ENCODE measurements at regions not wholly inside any gene's neighbourhood (a gene's known extent, or its start where the extent isn't known, plus 50 kb on each side); places are given as distances from the start of the nearest gene placed in this dataset.

GRCh38 chr1:87224201-87224600 is 104.5 kb upstream of the LMO4 start:
- peak; percentile 97 for DNase-seq
- in situ Hi-C loops (cut with HindIII; ENCODE audit: low pct_ligation_motif_present, low sequenced_read_pairs), result no loop called here
- no peak for TF ChIP-seq CTCF (IDR thresholded peaks at IDR 0.05; ENCODE audit: low read depth, low read length, missing control alignments)
- no peaks in the 10 kb centered on the region for H3K27me3 ChIP-seq (replicated peaks)
- H3K36me3 ChIP-seq (replicated peaks), result no peaks in the 10 kb centered on the region
- H3K4me3 ChIP-seq (ENCODE audit: low read depth, low read length), result no peak overlapping the region
- H3K27ac ChIP-seq, result peak overlapping the region; percentile 85

- Histone ChIP-seq H3K27me3 (replicated peaks) (no peaks in the 10 kb centered on the region), H3K36me3 (replicated peaks) (no peaks in the 10 kb centered on the region), H3K4me3 (ENCODE audit: low read depth, low read length) (no peak overlapping the region), H3K27ac (peak overlapping the region; percentile 85)
- in situ Hi-C loops (cut with HindIII; ENCODE audit: low pct_ligation_motif_present, low sequenced_read_pairs), result no loop called here
- DNase-seq, result no peak
- TF ChIP-seq CTCF (IDR thresholded peaks at IDR 0.05; ENCODE audit: low read depth, low read length, missing control alignments), result no peak
These were observed 103.5 kb upstream of the LMO4 start for GRCh38 chr1:87225171-87225570.

GRCh38 chr1:87226341-87226760 is 102.3 kb upstream of the LMO4 start:
- Histone ChIP-seq H3K27me3 (replicated peaks) (no peaks in the 10 kb centered on the region), H3K36me3 (replicated peaks) (no peaks in the 10 kb centered on the region), H3K4me3 (ENCODE audit: low read depth, low read length) (peak overlapping the region; percentile 20), H3K27ac (peak overlapping the region; percentile 85)
- in situ Hi-C loops (cut with HindIII; ENCODE audit: low pct_ligation_motif_present, low sequenced_read_pairs), result no loop called here
- TF ChIP-seq CTCF (IDR thresholded peaks at IDR 0.05; ENCODE audit: low read depth, low read length, missing control alignments), result peak; percentile 1
- DNase-seq, result peak; percentile 99

- Histone ChIP-seq H3K36me3 (replicated peaks) (no peaks in the 10 kb centered on the region), H3K4me3 (ENCODE audit: low read depth, low read length) (no peak overlapping the region), H3K27ac (no peak overlapping the region), H3K27me3 (replicated peaks) (no peaks in the 10 kb centered on the region)
- no peak for TF ChIP-seq CTCF (IDR thresholded peaks at IDR 0.05; ENCODE audit: low read depth, low read length, missing control alignments)
- DNase-seq, result no peak
- in situ Hi-C loops (cut with HindIII; ENCODE audit: low pct_ligation_motif_present, low sequenced_read_pairs), result no loop called here
These were observed 101.0 kb upstream of the LMO4 start for GRCh38 chr1:87227651-87228050.

- Histone ChIP-seq H3K27ac (no peak overlapping the region), H3K27me3 (replicated peaks) (no peaks in the 10 kb centered on the region), H3K4me3 (ENCODE audit: low read depth, low read length) (no peak overlapping the region), H3K36me3 (replicated peaks) (no peaks in the 10 kb centered on the region)
- in situ Hi-C loops (cut with HindIII; ENCODE audit: low pct_ligation_motif_present, low sequenced_read_pairs), result no loop called here
- TF ChIP-seq CTCF (IDR thresholded peaks at IDR 0.05; ENCODE audit: low read depth, low read length, missing control alignments), result no peak
- DNase-seq, result no peak
These were observed 98.2 kb upstream of the LMO4 start for GRCh38 chr1:87230501-87230900.

GRCh38 chr1:87231703-87232367 is 96.8 kb upstream of the LMO4 start:
- H3K27me3 ChIP-seq (replicated peaks), result no peaks in the 10 kb centered on the region
- no peak overlapping the region for H3K27ac ChIP-seq
- no peaks in the 10 kb centered on the region for H3K36me3 ChIP-seq (replicated peaks)
- no peak overlapping the region for H3K4me3 ChIP-seq (ENCODE audit: low read depth, low read length)
- DNase-seq, result no peak
- in situ Hi-C loops (cut with HindIII; ENCODE audit: low pct_ligation_motif_present, low sequenced_read_pairs), result no loop called here
- no peak for TF ChIP-seq CTCF (IDR thresholded peaks at IDR 0.05; ENCODE audit: low read depth, low read length, missing control alignments)

All from brain microvascular endothelial cell (primary cell).